ENCODE measurements at regions not wholly inside any gene's neighbourhood (a gene's known extent, or its start where the extent isn't known, plus 50 kb on each side); places are given as distances from the start of the nearest gene placed in this dataset.

GRCh38 chr1:42034426-42034825, 115.7 kb upstream of the HIVEP3 start:
- no peak for DNase-seq (ENCODE audit: low spot score)

DNA sequence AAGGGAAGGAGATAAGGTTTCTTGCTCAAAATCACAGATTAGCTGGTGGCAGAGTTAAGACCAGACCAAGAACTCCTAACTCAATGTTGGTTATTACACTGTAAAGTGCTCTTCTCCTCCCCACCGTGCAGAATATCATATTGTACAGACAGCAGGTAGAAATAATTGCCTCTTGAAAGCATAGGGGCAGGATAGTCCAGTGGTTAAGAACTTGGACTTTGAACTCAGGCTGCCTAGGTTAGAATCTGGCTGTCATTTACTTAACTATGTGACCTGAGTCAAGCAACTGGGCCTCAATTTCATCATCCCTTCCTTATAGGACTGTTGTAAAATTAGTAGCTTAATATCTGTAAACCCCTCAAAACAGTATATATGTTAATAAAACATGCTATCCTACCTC, 114.9 kb upstream of the HIVEP3 start:
- no peak for DNase-seq (ENCODE audit: low spot score)

DNA sequence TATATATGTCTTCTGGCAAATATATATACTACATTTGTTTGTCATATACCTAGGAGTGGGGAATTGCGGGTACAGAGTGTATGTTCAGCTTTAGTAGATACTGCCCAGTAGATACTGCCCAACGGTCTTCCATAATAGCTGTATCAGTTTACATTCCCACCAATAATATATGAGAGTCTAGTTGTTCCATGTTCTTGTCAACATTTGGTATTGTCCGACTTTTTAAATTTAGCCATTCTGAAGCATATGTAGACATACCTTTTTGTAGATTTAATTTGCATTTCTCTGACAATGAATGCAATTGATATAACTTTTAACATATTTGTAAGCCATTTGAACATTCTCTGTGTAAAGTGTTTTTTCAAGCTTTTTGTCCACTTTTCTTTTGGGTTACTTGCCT, 99.0 kb upstream of the HIVEP3 start:
- no peak for DNase-seq (ENCODE audit: low spot score)

DNA sequence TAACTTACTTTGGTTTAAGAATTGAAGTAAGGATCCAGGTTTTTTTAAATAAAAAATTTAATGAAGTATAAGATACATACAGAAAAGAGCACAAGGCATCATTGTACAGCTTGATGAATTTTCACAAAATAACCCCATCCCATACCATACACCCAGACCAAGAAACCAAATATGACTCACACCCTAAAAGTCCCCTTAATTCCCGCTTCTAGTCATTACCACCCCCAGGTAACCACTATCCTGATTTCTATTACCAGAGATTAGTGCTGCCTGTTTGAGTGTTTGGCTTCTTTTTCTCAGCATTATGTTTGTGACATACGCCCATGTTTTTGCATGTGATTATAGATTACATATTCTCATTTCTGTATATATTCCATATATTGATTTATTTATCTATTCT, 98.5 kb upstream of the HIVEP3 start:
- DNase-seq (ENCODE audit: low spot score), result no peak

DNA sequence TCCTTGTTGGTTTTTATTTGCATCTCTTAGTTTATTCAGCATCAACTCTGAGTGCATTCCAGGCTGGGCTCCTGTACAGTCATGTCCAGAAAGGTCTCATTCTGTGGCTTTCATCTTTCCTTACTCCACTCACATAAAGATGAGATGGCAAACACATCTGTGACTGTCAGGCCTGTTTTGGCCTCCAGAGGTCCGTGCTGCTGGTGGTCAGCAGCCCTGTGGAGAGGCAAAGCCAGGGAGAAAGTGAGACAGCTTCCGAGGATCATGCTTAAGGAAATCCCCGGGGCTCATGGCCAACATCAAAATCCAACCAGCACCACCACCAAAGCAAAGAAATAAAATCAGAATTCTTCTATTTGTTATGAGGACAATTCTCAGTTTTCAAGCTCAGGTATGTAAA, 96.1 kb upstream of the HIVEP3 start:
- DNase-seq (ENCODE audit: low spot score), result no peak

DNA sequence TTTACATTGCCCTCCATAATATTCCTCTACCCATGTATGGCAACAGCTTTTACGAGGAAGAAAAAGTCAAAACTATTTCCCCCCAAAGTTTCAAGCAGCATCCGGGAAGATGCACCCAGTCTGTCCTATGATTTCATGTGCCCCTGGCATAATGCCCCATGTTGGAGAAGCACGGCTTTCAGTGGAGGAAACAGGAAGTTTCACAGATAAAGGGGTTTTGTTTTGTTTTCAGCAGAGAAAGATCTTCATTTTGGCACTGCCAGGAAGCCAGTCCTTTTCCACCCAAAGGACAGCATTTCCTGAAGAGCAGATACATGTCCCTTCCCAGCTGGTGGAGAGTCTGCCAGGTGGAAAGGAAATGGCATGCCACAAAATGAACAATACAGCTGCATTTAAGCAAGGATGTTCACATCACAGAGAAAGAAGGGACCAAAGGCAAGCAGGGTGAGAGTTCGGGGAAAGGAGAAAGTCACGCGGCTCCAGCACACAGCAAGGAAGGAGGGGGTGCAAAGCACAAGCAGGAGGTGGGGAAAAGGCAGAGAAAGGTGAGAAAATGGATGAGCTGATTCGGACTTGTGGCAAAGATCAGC, 95.3 kb upstream of the HIVEP3 start:
- DNase-seq (ENCODE audit: low spot score), result no peak

GRCh38 chr1:42012852-42013251, 94.1 kb upstream of the HIVEP3 start:
- no peak for DNase-seq (ENCODE audit: low spot score)

DNA sequence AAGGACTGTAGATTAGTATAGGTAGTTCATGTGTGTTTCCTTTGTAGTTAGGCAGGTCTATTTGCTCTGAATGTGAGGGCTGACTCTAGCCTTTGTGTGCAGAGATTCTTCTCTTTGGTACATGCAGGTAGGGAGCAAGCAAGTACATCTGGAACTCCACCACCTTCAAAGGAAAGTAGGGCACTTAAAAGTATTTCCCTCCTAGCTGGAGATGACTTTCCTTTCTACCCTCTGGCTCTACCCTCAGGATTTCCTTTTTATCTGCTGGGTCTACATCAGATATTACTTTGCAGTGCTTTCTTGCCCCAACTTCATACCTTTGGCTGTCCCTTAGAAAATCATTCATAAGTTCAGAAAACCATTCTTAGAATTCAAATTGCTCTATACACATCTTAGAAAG, 91.7 kb upstream of the HIVEP3 start:
- no peak for DNase-seq (ENCODE audit: low spot score)

GRCh38 chr1:42008264-42008663, 89.5 kb upstream of the HIVEP3 start:
- DNase-seq (ENCODE audit: low spot score), result no peak

DNA sequence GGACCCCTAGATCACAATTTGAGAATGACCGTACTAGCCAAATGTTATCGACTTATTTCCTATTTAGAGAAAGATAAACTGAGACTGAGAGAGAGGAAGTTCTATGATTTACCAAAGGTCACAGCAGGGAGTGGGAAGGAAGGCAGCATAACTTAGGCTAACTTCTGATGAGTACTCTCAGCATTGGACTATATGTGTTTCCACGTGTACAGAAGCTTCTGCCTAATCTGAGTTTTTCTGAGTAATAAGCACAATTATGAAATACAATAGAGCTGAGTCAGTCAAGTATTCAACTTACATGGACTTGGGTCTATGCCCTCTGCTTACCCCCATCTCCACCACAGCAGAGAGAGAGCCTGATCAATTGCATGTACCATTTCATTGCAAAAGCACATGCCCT, 88.1 kb upstream of the HIVEP3 start:
- DNase-seq (ENCODE audit: low spot score), result no peak

- no peak for DNase-seq (ENCODE audit: low spot score)
Observed at GRCh38 chr1:42006093-42006492, 87.4 kb upstream of the HIVEP3 start.

DNA sequence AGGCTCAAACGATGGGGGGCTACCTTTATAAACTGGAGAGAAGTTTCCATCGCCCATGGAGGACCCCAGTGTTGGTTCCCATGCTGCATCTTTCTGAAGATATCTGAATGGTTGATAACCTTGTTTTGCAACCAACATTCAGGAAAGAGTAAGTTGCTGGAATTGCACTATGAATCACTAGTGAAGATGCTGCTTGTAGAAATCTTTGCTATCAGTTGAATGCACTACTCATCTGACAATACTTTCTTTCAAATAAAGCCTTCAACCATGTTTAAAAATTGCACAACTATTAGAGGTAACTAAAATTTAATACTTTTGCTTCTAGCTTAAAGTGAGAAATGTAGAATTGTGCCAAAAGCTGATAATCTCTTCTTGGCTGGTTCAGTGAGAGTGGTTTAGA, 86.8 kb upstream of the HIVEP3 start:
- no peak for DNase-seq (ENCODE audit: low spot score)

GRCh38 chr1:42004860-42005259, 86.1 kb upstream of the HIVEP3 start:
- no peak for DNase-seq (ENCODE audit: low spot score)

GRCh38 chr1:42004322-42004721, 85.6 kb upstream of the HIVEP3 start:
- no peak for DNase-seq (ENCODE audit: low spot score)

- DNase-seq (ENCODE audit: low spot score), result no peak
Observed at GRCh38 chr1:42003433-42003832, 84.7 kb upstream of the HIVEP3 start.

DNA sequence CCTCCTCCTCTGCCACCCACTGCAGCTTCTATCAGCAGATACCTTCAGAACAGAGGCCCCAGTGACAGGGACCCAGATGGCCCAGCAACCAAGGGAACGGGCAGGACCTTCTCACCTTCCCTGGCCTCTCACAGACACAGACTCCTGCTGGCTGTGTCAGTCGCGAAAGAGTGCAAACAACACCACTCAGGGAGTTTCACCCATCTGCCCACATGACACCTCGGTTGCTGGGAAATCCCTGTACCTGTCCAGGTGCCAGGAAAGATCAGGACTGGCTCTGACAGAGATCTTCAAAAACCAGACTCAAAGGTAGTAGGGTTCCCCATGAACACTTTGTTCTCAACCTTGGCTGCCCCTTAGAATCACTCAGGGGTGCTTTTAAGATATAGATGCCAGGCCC, 83.5 kb upstream of the HIVEP3 start:
- no peak for DNase-seq (ENCODE audit: low spot score)

DNA sequence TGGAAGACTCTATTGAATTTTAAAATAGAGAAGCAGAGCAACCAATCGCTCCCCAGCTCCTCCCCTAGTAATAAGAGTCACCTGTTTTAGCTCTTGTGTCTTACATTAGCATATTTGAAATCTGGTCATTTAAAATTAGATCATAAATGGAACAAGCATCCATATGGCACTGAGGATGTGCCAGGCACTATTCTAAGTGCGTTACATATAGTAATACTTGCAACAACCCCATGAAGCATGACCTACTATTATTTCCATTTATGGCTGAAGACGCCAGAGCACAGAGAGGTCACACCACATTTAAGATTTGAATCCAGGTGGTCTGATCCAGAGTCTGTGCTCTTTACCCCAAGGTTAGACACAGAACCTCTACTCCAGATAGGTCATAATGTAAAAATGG, 82.0 kb upstream of the HIVEP3 start:
- DNase-seq (ENCODE audit: low spot score), result no peak

GRCh38 chr1:41999884-42000283, 81.2 kb upstream of the HIVEP3 start:
- no peak for DNase-seq (ENCODE audit: low spot score)

GRCh38 chr1:41998250-41998649, 79.5 kb upstream of the HIVEP3 start:
- no peak for DNase-seq (ENCODE audit: low spot score)

DNA sequence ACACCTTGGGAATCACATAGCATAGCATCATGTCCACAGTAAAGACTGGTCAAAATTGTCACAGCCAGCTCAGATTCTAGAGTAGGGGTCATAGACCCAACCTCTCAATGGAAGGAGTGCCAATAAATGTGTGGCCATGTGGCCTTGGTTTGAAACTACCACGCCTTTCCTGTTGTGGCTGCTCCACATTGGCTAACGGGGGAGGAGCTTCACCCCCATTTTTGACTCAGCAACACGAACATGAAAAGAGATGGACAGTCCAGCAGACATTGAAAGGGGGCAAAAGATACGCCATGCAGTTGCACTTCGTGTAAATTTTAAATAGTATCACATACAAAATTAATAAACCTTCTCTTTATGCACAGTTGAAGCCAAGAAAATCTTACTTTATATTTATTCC, 78.4 kb upstream of the HIVEP3 start:
- no peak for DNase-seq (ENCODE audit: low spot score)

DNA sequence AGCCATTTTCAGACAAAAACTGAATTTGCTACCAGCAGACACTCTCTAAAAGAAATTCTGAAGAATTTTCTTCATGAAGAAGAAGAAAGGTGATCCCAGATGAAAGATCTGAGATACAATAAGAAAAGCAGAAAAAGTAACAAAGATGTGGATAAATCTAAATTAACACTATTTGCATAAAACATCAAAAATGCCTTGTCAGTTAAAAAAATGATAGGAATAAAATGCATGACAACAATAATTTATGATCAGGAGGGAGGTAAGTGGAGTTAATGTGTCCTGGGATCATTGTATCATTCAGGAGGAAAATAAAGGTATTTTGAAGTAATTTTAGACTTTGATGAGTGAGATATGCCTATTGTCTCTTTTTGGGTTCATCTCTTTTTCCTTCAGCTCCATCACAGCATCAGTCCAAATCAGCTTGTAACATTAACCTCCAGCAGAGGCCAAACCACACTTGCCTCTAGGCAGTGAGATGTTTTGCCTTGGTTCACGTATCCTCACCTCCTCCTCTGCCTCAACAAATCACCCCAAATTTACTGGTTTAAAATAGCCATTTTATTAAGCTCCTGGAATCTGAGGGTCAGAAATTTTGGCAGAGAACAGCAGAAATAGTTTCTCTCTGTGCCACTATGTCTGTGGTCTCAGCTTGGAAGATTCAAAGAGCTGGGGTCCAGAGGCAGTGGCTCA, 76.9 kb upstream of the HIVEP3 start:
- no peak for DNase-seq (ENCODE audit: low spot score)

DNA sequence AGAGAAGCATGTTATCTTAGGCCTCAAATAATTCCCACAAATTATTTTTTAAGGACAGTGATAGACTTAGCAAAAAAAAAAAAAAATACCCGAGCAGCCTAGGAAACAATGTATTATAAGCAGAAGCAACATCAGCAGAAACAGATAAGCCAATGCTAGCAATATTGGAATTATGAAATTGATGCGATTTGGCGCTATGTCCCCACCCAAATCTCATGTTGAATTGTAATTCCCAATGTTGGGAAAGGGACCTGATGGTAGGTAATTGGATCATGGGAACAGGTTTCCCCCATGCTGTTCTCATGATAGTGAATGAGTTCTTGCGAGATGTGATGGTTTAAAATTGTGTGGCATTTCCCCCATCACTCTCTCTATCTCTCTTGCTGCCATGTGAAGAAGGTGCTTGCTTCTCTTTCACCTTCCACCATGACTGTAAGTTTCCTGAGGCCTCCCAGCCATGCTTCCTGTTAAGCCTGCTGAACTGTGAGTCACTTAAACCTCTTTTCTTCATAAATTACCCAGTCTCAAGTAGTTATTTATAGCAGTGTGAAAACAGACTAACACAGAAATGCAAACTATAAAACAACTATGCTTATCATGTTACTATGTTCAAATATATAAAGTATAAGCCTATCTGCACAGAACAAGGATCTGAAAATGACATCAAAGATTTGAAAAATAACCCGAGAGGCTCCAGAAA, 75.6 kb upstream of the HIVEP3 start:
- DNase-seq (ENCODE audit: low spot score), result no peak

DNA sequence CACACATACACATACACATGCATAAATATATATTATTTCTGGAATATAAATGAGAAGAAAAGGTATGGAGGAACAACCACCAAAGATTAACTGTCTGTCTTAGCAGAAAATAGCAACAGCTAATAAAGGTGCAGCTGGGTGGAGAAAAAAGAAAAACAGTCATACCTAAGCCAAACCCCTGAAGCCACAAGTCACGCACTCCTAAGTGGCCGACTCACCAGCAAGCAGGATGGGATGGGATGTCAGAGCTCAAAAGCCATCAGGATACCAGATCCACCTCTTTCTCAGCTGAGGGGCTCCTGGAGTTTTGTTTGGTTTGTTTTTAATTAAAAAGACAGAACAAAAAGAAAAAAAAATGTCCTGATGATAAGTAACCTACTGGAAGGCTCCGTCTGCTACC, 64.7 kb upstream of the HIVEP3 start:
- no peak for DNase-seq (ENCODE audit: low spot score)

DNA sequence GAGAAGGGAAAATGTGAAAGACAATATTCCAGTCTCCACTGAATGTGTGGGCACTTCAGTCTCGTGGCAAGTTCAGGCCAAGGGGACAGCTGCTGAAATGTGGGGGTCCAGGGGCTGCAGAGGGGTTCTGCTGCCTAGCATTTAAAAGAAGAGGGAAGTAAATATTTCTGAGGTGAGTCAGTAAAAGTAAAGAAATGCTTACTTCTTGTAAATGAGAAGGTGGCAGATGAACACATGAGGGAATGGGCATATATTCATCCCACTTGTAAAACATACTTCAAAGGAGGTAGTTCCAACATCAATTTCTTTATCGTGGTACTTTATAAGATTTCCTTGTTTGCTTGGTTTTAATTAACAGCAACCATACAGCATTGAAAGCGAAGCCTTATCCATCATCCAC, 63.1 kb upstream of the HIVEP3 start:
- no peak for DNase-seq (ENCODE audit: low spot score)

Data from CD4-positive, alpha-beta T cell treated with Interleukin-6 at 100 ng/mL for 8 hours (primary cell).